ENCODE measurements at regions not wholly inside any gene's neighbourhood (a gene's known extent, or its start where the extent isn't known, plus 50 kb on each side); places are given as distances from the start of the nearest gene placed in this dataset.

- POLR2A ChIA-PET, result no interaction called here
- Histone ChIP-seq H3K4me1 (ENCODE audit: control insufficient read depth, insufficient read depth, low read length) (no peaks in the 10 kb centered on the region), H3K9me3 (ENCODE audit: control insufficient read depth, insufficient read depth, low read depth, low read length) (no peaks in the 10 kb centered on the region), H3K36me3 (ENCODE audit: control insufficient read depth in 2 of 2, insufficient read depth in 1 of 2, low read length in 2 of 2) (no peaks in the 10 kb centered on the region), H3K27ac (ENCODE audit: extremely low read depth, low read depth, low read length) (no peak overlapping the region), H3K4me3 (ENCODE audit: low read depth, low read length) (no peak overlapping the region)
- TF ChIP-seq MZF1 (tag by site-specific recombination; IDR thresholded peaks at IDR 0.05; ENCODE audit: borderline replicate concordance) (no peak), ZNF560 (tag by site-specific recombination; IDR thresholded peaks at IDR 0.05; ENCODE audit: borderline replicate concordance) (no peak), ZBTB26 (tag by site-specific recombination; optimal IDR thresholded peaks at IDR 0.05) (no peak), ZBTB21 (tag by site-specific recombination; IDR thresholded peaks at IDR 0.05) (no peak), ZNF645 (tag by site-specific recombination; IDR thresholded peaks at IDR 0.05) (no peak), ZNF324 (tag by site-specific recombination; IDR thresholded peaks at IDR 0.05) (no peak), OSR2 (tag by site-specific recombination; IDR thresholded peaks at IDR 0.05) (no peak), SP2 (tag by site-specific recombination; IDR thresholded peaks at IDR 0.05) (no peak), ZNF629 (tag by site-specific recombination; IDR thresholded peaks at IDR 0.05) (no peak), ZNF133 (tag by site-specific recombination; IDR thresholded peaks at IDR 0.05) (no peak)
- TF ChIP-seq, protein P1, sequence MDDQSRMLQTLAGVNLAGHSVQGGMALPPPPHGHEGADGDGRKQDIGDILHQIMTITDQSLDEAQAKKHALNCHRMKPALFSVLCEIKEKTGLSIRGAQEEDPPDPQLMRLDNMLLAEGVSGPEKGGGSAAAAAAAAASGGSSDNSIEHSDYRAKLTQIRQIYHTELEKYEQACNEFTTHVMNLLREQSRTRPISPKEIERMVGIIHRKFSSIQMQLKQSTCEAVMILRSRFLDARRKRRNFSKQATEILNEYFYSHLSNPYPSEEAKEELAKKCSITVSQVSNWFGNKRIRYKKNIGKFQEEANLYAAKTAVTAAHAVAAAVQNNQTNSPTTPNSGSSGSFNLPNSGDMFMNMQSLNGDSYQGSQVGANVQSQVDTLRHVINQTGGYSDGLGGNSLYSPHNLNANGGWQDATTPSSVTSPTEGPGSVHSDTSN (CRISPR knock-in tag; IDR thresholded peaks at IDR 0.05), result no peak
- CTCF ChIA-PET, result interaction anchor here (0.7 to 2.0 kb wide), 5 partner anchors 8 to 211 kb away, joined by 3 to 12 read pairs (median 4); no protein-coding TSS in a partner anchor
Measured at GRCh38 chr5:148951612-148952011, 111.2 kb downstream of the SH3TC2 start.

DNA sequence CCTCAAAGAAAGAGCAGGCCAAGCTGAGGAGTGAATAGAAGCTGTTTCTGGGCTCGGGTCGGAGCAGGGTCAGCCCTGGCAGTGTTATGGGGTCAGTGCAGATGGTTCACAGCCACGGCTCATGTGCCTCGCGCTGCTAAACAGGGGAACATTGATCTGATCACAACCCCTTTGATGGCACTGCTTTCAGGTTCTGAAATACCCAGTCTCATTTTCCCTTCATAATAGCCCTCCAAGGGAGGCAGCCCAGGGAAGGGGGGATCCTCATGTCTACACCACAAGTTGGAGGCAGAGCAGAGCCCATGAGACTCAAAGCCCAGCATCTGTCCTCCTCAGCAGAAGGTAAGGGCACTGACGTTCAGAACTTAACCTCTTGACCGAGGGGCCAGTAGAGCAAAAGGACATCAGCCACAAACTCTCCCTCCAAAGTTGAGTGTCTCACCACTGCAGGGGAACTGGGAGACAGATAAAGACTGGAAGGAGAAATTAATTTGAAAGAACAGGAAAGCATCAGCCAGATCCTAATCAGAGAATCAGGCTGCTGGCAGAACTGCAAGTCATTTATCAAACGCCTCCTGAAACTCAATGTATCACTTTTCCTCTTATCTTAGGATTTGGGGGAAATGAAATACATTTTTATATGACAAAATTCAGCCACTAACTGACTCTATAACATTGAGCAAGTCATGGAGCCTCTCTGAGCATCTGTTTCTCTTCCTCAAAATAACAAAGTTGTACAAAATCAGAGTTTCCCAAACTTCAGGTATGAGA is 110.6 kb downstream of the SH3TC2 start:
- Histone ChIP-seq H3K27ac (ENCODE audit: extremely low read depth, low read depth, low read length) (no peak overlapping the region), H3K4me1 (ENCODE audit: control insufficient read depth, insufficient read depth, low read length) (no peaks in the 10 kb centered on the region), H3K36me3 (ENCODE audit: control insufficient read depth in 2 of 2, insufficient read depth in 1 of 2, low read length in 2 of 2) (no peaks in the 10 kb centered on the region), H3K9me3 (ENCODE audit: control insufficient read depth, insufficient read depth, low read depth, low read length) (no peaks in the 10 kb centered on the region), H3K4me3 (ENCODE audit: low read depth, low read length) (no peak overlapping the region)
- no peak for TF ChIP-seq ZNF785 (tag by site-specific recombination; IDR thresholded peaks at IDR 0.05)
- TF ChIP-seq ZNF664 (tag by site-specific recombination; IDR thresholded peaks at IDR 0.05), result no peak
- TF ChIP-seq GLIS2 (tag by site-specific recombination; IDR thresholded peaks at IDR 0.05), result no peak
- no peak for TF ChIP-seq ZNF777 (tag by site-specific recombination; IDR thresholded peaks at IDR 0.05; ENCODE audit: borderline replicate concordance)
- no peak for TF ChIP-seq MYNN (tag by site-specific recombination; IDR thresholded peaks at IDR 0.05; ENCODE audit: borderline replicate concordance)
- no peak for TF ChIP-seq ZBTB20 (tag by site-specific recombination; IDR thresholded peaks at IDR 0.05)
- no peak for TF ChIP-seq ZNF677 (tag by site-specific recombination; IDR thresholded peaks at IDR 0.05)
- no peak for TF ChIP-seq ZNF501 (tag by site-specific recombination; IDR thresholded peaks at IDR 0.05)
- TF ChIP-seq KLF1 (tag by site-specific recombination; IDR thresholded peaks at IDR 0.05), result no peak
- TF ChIP-seq HIC1 (tag by site-specific recombination; IDR thresholded peaks at IDR 0.05), result no peak
- TF ChIP-seq, protein P2, sequence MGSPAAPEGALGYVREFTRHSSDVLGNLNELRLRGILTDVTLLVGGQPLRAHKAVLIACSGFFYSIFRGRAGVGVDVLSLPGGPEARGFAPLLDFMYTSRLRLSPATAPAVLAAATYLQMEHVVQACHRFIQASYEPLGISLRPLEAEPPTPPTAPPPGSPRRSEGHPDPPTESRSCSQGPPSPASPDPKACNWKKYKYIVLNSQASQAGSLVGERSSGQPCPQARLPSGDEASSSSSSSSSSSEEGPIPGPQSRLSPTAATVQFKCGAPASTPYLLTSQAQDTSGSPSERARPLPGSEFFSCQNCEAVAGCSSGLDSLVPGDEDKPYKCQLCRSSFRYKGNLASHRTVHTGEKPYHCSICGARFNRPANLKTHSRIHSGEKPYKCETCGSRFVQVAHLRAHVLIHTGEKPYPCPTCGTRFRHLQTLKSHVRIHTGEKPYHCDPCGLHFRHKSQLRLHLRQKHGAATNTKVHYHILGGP (tag by site-specific recombination; IDR thresholded peaks at IDR 0.05), result no peak
- no peak for TF ChIP-seq ZBTB6 (tag by site-specific recombination; IDR thresholded peaks at IDR 0.05)
- no peak for TF ChIP-seq SCRT1 (tag by site-specific recombination; IDR thresholded peaks at IDR 0.05; ENCODE audit: borderline replicate concordance)
- no peak for TF ChIP-seq ZNF596 (tag by site-specific recombination; IDR thresholded peaks at IDR 0.05)
- TF ChIP-seq ZFP41 (tag by site-specific recombination; IDR thresholded peaks at IDR 0.05; ENCODE audit: borderline replicate concordance), result no peak
- no peak for TF ChIP-seq ZNF350 (tag by site-specific recombination; IDR thresholded peaks at IDR 0.05)
- no peak for TF ChIP-seq ZNF140 (tag by site-specific recombination; IDR thresholded peaks at IDR 0.05)
- ChIA-PET CTCF (interaction anchor here (1.0 to 2.0 kb wide), 3 partner anchors 83 to 218 kb away, joined by 4 to 12 read pairs (median 4); no protein-coding TSS in a partner anchor), POLR2A (no interaction called here)

All from HEK293 (cell line).